GM19397 (cell line): ENCODE measurements at regions not wholly inside any gene's neighbourhood (a gene's known extent, or its start where the extent isn't known, plus 50 kb on each side); places are given as distances from the start of the nearest gene placed in this dataset.

Source experiments
- ATAC-seq: cut with Tn5 transposase; IDR thresholded peaks from one replicate; pipeline ENCODE4 v1.9.1; 2021; ENCODE audit warnings: mild to moderate bottlenecking, moderate library complexity; ENCODE audit not compliant: unreplicated experiment

- ATAC-seq: no peak
Measured at GRCh38 chr13:73201626-73202025, 142.8 kb downstream of the KLF5 start.

- ATAC-seq: no peak
Measured at GRCh38 chr13:73198991-73199411, 140.2 kb downstream of the KLF5 start.

- ATAC-seq: no peak
Measured at GRCh38 chr13:73195091-73195490, 136.3 kb downstream of the KLF5 start.

GRCh38 chr13:73194310-73194709 is 135.5 kb downstream of the KLF5 start:
- no peak for ATAC-seq

- no peak for ATAC-seq
Measured at GRCh38 chr13:73193554-73193953, 134.7 kb downstream of the KLF5 start.

- no peak for ATAC-seq
Measured at GRCh38 chr13:73190477-73190876, 131.7 kb downstream of the KLF5 start.

GRCh38 chr13:73189776-73190175 is 131.0 kb downstream of the KLF5 start:
- ATAC-seq: no peak

GRCh38 chr13:73189362-73189761 is 130.6 kb downstream of the KLF5 start:
- ATAC-seq: no peak

- ATAC-seq: no peak
Measured at GRCh38 chr13:73187106-73187505, 128.3 kb downstream of the KLF5 start.

GRCh38 chr13:73179650-73180274 is 121.0 kb downstream of the KLF5 start:
- no peak for ATAC-seq

GRCh38 chr13:73177916-73178565 is 119.2 kb downstream of the KLF5 start:
- no peak for ATAC-seq

GRCh38 chr13:73177017-73177416 is 118.2 kb downstream of the KLF5 start:
- no peak for ATAC-seq

GRCh38 chr13:73174521-73175010 is 115.8 kb downstream of the KLF5 start:
- no peak for ATAC-seq

GRCh38 chr13:73173279-73173811 is 114.5 kb downstream of the KLF5 start:
- ATAC-seq: no peak

- no peak for ATAC-seq
Measured at GRCh38 chr13:73171926-73172325, 113.1 kb downstream of the KLF5 start.

- no peak for ATAC-seq
Measured at GRCh38 chr13:73171271-73171682, 112.5 kb downstream of the KLF5 start.

- no peak for ATAC-seq
Measured at GRCh38 chr13:73169971-73170370, 111.2 kb downstream of the KLF5 start.

- no peak for ATAC-seq
Measured at GRCh38 chr13:73168953-73169401, 110.2 kb downstream of the KLF5 start.

- ATAC-seq: no peak
Measured at GRCh38 chr13:73168226-73168952, 109.6 kb downstream of the KLF5 start.

- ATAC-seq: no peak
Measured at GRCh38 chr13:73167028-73167820, 108.4 kb downstream of the KLF5 start.

GRCh38 chr13:73166204-73166603 is 107.4 kb downstream of the KLF5 start:
- ATAC-seq: no peak
